IMR-90 (cell line): ENCODE measurements at regions not wholly inside any gene's neighbourhood (a gene's known extent, or its start where the extent isn't known, plus 50 kb on each side); places are given as distances from the start of the nearest gene placed in this dataset.

Experiments used
- ATAC-seq: fragments of 200-7000 bp; cut with Tn5 transposase; 2 replicates; pipeline ENCODE4 v1.9.1; 2020; ENCODE audit warnings: low read depth, mild to moderate bottlenecking, moderate library complexity
- BruUV-seq: library from RNA; stranded (reverse); fragments of 400-500 nt; replicated peaks from 2 replicates; lab custom pipeline; 2021; lab: Mats Ljungman, UMichigan
- CTCF ChIA-PET: fragments of 300-600 bp; formaldehyde crosslinking; extraction: SDS; loops from one replicate; lab custom pipeline; 2021; ENCODE audit warnings: antibody characterized with exemption; lab: Yijun Ruan, JAX
- POLR2A ChIA-PET: fragments of 300-600 bp; sonication (Branson Sonifier 250); formaldehyde crosslinking; loops from one replicate; lab custom pipeline; 2022; ENCODE audit warnings: antibody characterized with exemption; ENCODE audit not compliant: unreplicated experiment; lab: Charles Lee
- DNase-seq: peaks from one replicate; pipeline ENCODE4 v3.0.0; 2013
- H2AFZ ChIP-seq: replicated peaks from 2 replicates; pipeline ENCODE3; 2013; ENCODE audit warnings: low read length, mild to moderate bottlenecking; ENCODE audit not compliant: poor library complexity
- H2AK5ac ChIP-seq: 2 replicates; pipeline ENCODE4 v1.6.1; 2013; ENCODE audit warnings: low read depth, low read length, inconsistent platforms
- H2AK9ac ChIP-seq: replicated peaks from 2 replicates; pipeline ENCODE3; 2013; ENCODE audit warnings: mild to moderate bottlenecking, low read depth, low read length, moderate library complexity; ENCODE audit not compliant: poor library complexity
- H2BK120ac ChIP-seq: 2 replicates; pipeline ENCODE4 v1.6.1; 2013; ENCODE audit warnings: low read depth, low read length, inconsistent platforms
- H2BK15ac ChIP-seq: 3 replicates; pipeline ENCODE4 v1.6.1; 2013; ENCODE audit warnings: low read depth, low read length, inconsistent platforms
- H2BK20ac ChIP-seq: 2 replicates; pipeline ENCODE4 v1.6.1; 2013; ENCODE audit warnings: low read depth, mild to moderate bottlenecking, inconsistent platforms, low read length, moderate library complexity
- H2BK5ac ChIP-seq: 2 replicates; pipeline ENCODE4 v1.6.1; 2013; ENCODE audit warnings: mild to moderate bottlenecking, low read depth, low read length, inconsistent platforms; ENCODE audit not compliant: poor library complexity, severe bottlenecking
- H3K14ac ChIP-seq: replicated peaks from 2 replicates; pipeline ENCODE4 v1.6.1; 2013; ENCODE audit warnings: low read depth, low read length, inconsistent platforms
- H3K18ac ChIP-seq: 2 replicates; pipeline ENCODE4 v1.6.1; 2013; ENCODE audit warnings: low read depth, low read length, control low read depth
- H3K23ac ChIP-seq: 2 replicates; pipeline ENCODE4 v1.6.1; 2013; ENCODE audit warnings: low read depth, low read length, inconsistent platforms
- H3K27ac ChIP-seq: 2 replicates; pipeline ENCODE4 v1.5.1; 2013; ENCODE audit warnings: mild to moderate bottlenecking, control low read depth, low read length; ENCODE audit not compliant: insufficient read depth
- H3K27me3 ChIP-seq: 2 replicates; pipeline ENCODE4 v1.6.1; 2013; ENCODE audit warnings: low read length; ENCODE audit not compliant: control insufficient read depth, insufficient read depth
- H3K36me3 ChIP-seq: 2 replicates; pipeline ENCODE4 v1.6.1; 2013; ENCODE audit warnings: low read length, mixed read lengths; ENCODE audit not compliant: control insufficient read depth, insufficient read depth
- H3K4ac ChIP-seq: 2 replicates; pipeline ENCODE4 v1.6.1; 2013; ENCODE audit warnings: low read depth, low read length, inconsistent platforms
- H3K4me1 ChIP-seq: 2 replicates; pipeline ENCODE4 v1.6.1; 2013; ENCODE audit warnings: low read length, mixed read lengths; ENCODE audit not compliant: control insufficient read depth, insufficient read depth
- H3K4me2 ChIP-seq: 2 replicates; pipeline ENCODE4 v1.6.1; 2013; ENCODE audit warnings: low read depth, mild to moderate bottlenecking, control low read depth, low read length, moderate library complexity
- H3K4me3 ChIP-seq: 2 replicates; pipeline ENCODE4 v1.5.1; 2013; ENCODE audit warnings: low read depth, mild to moderate bottlenecking, control low read depth, low read length, moderate library complexity; ENCODE audit not compliant: insufficient read depth
- H3K56ac ChIP-seq: 2 replicates; pipeline ENCODE4 v1.6.1; 2013; ENCODE audit warnings: low read length, inconsistent platforms; ENCODE audit not compliant: insufficient read depth; ENCODE audit errors: extremely low read depth
- H3K79me1 ChIP-seq, 2 experiments: 2 replicates each; pipeline ENCODE4 v1.6.1; 2013; ENCODE audit warnings: low read length in 2 of 2, inconsistent platforms in 1 of 2, low read depth in 1 of 2
- H3K9ac ChIP-seq: 2 replicates; pipeline ENCODE4 v1.6.1; 2013; ENCODE audit warnings: low read depth, low read length, control low read depth
- H3K9me1 ChIP-seq: 2 replicates; pipeline ENCODE4 v1.6.1; 2013; ENCODE audit warnings: low read length, inconsistent platforms; ENCODE audit not compliant: insufficient read depth
- H3K9me3 ChIP-seq: 2 replicates; pipeline ENCODE4 v1.6.1; 2013; ENCODE audit warnings: low read length; ENCODE audit not compliant: control insufficient read depth, insufficient read depth
- H4K20me1 ChIP-seq: 2 replicates; pipeline ENCODE4 v1.6.1; 2013; ENCODE audit warnings: low read length, inconsistent platforms; ENCODE audit not compliant: insufficient read depth
- H4K5ac ChIP-seq: 2 replicates; pipeline ENCODE4 v1.6.1; 2013; ENCODE audit warnings: mild to moderate bottlenecking, low read depth, low read length, control low read depth
- H4K8ac ChIP-seq, 2 experiments: 2 replicates each; pipeline ENCODE4 v1.6.1; 2013; ENCODE audit warnings: low read depth in 2 of 2, low read length in 2 of 2, control low read depth in 1 of 2, inconsistent platforms in 1 of 2
- H4K91ac ChIP-seq: 2 replicates; pipeline ENCODE4 v1.6.1; 2013; ENCODE audit warnings: low read depth, low read length, inconsistent platforms; ENCODE audit not compliant: insufficient read depth
- BHLHE40 ChIP-seq: fragments of 150-350 bp; IDR thresholded peaks from 2 replicates; pipeline ENCODE4 v1.6.1; 2016; ENCODE audit warnings: mild to moderate bottlenecking, low read depth, low read length
- FOS ChIP-seq: fragments of 150-350 bp; IDR thresholded peaks from 2 replicates; pipeline ENCODE4 v1.6.1; 2016; ENCODE audit warnings: low read depth, low read length
- MAFK ChIP-seq: IDR thresholded peaks from 2 replicates; pipeline ENCODE4 v1.6.1; 2012; ENCODE audit warnings: low read depth, low read length, improper control_type of control experiment
- MAZ ChIP-seq: IDR thresholded peaks from 2 replicates; pipeline ENCODE4 v1.6.1; 2012; ENCODE audit warnings: low read depth, mild to moderate bottlenecking, low read length, improper control_type of control experiment, moderate library complexity, borderline replicate concordance
- MXI1 ChIP-seq: IDR thresholded peaks from 2 replicates; pipeline ENCODE4 v1.6.1; 2012; ENCODE audit warnings: low read depth, mild to moderate bottlenecking, low read length, moderate library complexity, borderline replicate concordance
- RAD21 ChIP-seq: IDR thresholded peaks from 2 replicates; pipeline ENCODE4 v1.6.1; 2012; ENCODE audit warnings: low read length, improper control_type of control experiment
- RCOR1 ChIP-seq: IDR thresholded peaks from 2 replicates; pipeline ENCODE4 v1.6.1; 2012; ENCODE audit warnings: mild to moderate bottlenecking, low read length, improper control_type of control experiment; ENCODE audit not compliant: insufficient replicate concordance
- SMC3 ChIP-seq: fragments of 150-350 bp; IDR thresholded peaks from 2 replicates; pipeline ENCODE4 v1.6.1; 2016; ENCODE audit warnings: low read depth, mild to moderate bottlenecking, antibody characterized with exemption, low read length, moderate library complexity
- WGBS, 2 experiments: methylation state at CpG; one replicate each; pipeline versions ENCODE4 v1.1.5 to v1.1.7; 2013; ENCODE audit warnings: missing lambda C conversion rate in 2 of 2; ENCODE audit not compliant: insufficient read length in 1 of 2; ENCODE audit errors: extremely low coverage in 2 of 2; 5-methylcytosine and 5-hydroxymethylcytosine counted together
- dilution Hi-C: fragments of 300-500 bp; cut with HindIII; formaldehyde crosslinking; loops from one replicate; pipeline ENCODE4 v1.14.3; 2018; ENCODE audit warnings: low sequenced_read_pairs; ENCODE audit not compliant: unreplicated experiment
- in situ Hi-C: fragments of 300-500 bp; cut with MboI; formaldehyde crosslinking; loops from 3 replicates; pipeline ENCODE4 v1.14.3; 2019; ENCODE audit warnings: low sequenced_read_pairs, inconsistent platforms, mixed read lengths
- intact Hi-C: fragments of 100-400 bp; cut with micrococcal nuclease; formaldehyde crosslinking; loops from 2 replicates; pipeline ENCODE4 v1.10.0; 2022
- TF ChIP-seq, protein P1 (sequence below): fragments of 150-350 bp; IDR thresholded peaks from 2 replicates; pipeline ENCODE4 v1.6.1; 2016; ENCODE audit warnings: low read depth, mild to moderate bottlenecking, low read length, moderate library complexity, borderline replicate concordance
- TF ChIP-seq, protein P2 (sequence below): conservative IDR thresholded peaks from 2 replicates; pipeline ENCODE4 v1.5.1; 2012; ENCODE audit warnings: mild to moderate bottlenecking, low read depth, low read length, improper control_type of control experiment

DNA sequence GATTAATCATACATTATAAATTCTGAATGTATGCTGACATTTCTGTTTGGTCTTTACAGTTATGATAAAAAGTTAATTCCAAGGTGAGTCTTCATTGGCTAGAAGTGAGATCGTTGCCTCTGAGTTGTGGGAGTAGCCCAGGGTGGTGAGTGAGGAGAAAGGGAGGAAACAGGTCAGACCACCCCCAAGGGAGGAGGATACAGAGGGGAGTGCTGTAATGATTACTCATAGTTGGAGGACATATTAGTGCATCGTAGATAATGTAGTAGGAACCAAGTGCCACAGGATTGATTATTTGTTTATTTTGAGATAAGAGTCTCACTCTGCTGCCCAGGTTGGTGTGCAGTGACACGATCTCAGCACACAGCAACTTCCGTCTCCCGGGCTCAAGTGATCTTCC lies 672.2 kb downstream of the INHBA start:
- peak overlapping the region; percentile 74; the same call in 1 of the 2 replicates for H3K18ac ChIP-seq
- no peak overlapping the region for H2AK9ac ChIP-seq
- no peak overlapping the region for H3K4me3 ChIP-seq
- no TSS peak for BruUV-seq
- H3K27ac ChIP-seq, result no peak overlapping the region
- H3K9ac ChIP-seq, result no peak overlapping the region
- ChIA-PET CTCF (interaction anchor here (0.8 kb wide), 1 partner anchor 377 kb away, joined by 3 read pairs; no protein-coding TSS in a partner anchor), POLR2A (no interaction called here)
- in situ Hi-C loops (no loop called here), intact Hi-C loops (no loop called here), dilution Hi-C loops (no loop called here)
- peak overlapping the region; percentile 89 for H2BK20ac ChIP-seq
- H2BK120ac ChIP-seq, result peak overlapping the region; percentile 92
- H3K36me3 ChIP-seq, result no peaks in the 10 kb centered on the region
- H3K9me1 ChIP-seq, result peaks cover 26% of the 10 kb centered on the region
- peak; percentile 42 for DNase-seq
- H2BK5ac ChIP-seq, result peak overlapping the region; percentile 35
- no peaks in the 10 kb centered on the region for H3K9me3 ChIP-seq
- no peak overlapping the region for H3K4me2 ChIP-seq
- peak overlapping the region; percentile 60 for H2AFZ ChIP-seq
- TF ChIP-seq BHLHE40 (no peak), RAD21 (no peak), SMC3 (no peak), MAFK (no peak), RCOR1 (no peak), FOS (no peak), MAZ (no peak), MXI1 (no peak)
- TF ChIP-seq, protein P1, sequence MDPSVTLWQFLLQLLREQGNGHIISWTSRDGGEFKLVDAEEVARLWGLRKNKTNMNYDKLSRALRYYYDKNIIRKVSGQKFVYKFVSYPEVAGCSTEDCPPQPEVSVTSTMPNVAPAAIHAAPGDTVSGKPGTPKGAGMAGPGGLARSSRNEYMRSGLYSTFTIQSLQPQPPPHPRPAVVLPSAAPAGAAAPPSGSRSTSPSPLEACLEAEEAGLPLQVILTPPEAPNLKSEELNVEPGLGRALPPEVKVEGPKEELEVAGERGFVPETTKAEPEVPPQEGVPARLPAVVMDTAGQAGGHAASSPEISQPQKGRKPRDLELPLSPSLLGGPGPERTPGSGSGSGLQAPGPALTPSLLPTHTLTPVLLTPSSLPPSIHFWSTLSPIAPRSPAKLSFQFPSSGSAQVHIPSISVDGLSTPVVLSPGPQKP, result no peak
- TF ChIP-seq, protein P2, sequence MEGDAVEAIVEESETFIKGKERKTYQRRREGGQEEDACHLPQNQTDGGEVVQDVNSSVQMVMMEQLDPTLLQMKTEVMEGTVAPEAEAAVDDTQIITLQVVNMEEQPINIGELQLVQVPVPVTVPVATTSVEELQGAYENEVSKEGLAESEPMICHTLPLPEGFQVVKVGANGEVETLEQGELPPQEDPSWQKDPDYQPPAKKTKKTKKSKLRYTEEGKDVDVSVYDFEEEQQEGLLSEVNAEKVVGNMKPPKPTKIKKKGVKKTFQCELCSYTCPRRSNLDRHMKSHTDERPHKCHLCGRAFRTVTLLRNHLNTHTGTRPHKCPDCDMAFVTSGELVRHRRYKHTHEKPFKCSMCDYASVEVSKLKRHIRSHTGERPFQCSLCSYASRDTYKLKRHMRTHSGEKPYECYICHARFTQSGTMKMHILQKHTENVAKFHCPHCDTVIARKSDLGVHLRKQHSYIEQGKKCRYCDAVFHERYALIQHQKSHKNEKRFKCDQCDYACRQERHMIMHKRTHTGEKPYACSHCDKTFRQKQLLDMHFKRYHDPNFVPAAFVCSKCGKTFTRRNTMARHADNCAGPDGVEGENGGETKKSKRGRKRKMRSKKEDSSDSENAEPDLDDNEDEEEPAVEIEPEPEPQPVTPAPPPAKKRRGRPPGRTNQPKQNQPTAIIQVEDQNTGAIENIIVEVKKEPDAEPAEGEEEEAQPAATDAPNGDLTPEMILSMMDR, result no peak
- H2BK15ac ChIP-seq, result peak overlapping the region; percentile 89; the same call in 2 of the 3 replicates
- H3K4me1 ChIP-seq, result peaks cover 13% of the 10 kb centered on the region
- peak overlapping the region; percentile 95 for H2AK5ac ChIP-seq
- peak overlapping the region; percentile 92 for H3K4ac ChIP-seq
- peak overlapping the region; percentile 77 for H3K14ac ChIP-seq
- peak overlapping the region; percentile 3; the same call in 1 of the 2 replicates for H3K56ac ChIP-seq
- WGBS, 2 experiments, result 23% methylated on average over 1 of the region's 5 CpGs; no CpG with 5 or more reads in 1 of the 2 experiments
- no peaks in the 10 kb centered on the region for H4K20me1 ChIP-seq
- peak overlapping the region; percentile 27; the same call in 1 of the 2 replicates for H4K5ac ChIP-seq
- H3K27me3 ChIP-seq, result no peaks in the 10 kb centered on the region
- H4K8ac ChIP-seq, result peak overlapping the region; percentile 22 to 77; a peak in 3 of 4 replicates
- peak overlapping the region; percentile 66; the same call in 1 of the 2 replicates for H3K23ac ChIP-seq
- no peak for ATAC-seq
- H4K91ac ChIP-seq, result peak overlapping the region; percentile 73
- peaks cover 0 to 14% of the 10 kb centered on the region in 2 experiments; a peak in 2 of 4 replicates for H3K79me1 ChIP-seq
